ENCODE measurements at regions not wholly inside any gene's neighbourhood (a gene's known extent, or its start where the extent isn't known, plus 50 kb on each side); places are given as distances from the start of the nearest gene placed in this dataset.

DNA sequence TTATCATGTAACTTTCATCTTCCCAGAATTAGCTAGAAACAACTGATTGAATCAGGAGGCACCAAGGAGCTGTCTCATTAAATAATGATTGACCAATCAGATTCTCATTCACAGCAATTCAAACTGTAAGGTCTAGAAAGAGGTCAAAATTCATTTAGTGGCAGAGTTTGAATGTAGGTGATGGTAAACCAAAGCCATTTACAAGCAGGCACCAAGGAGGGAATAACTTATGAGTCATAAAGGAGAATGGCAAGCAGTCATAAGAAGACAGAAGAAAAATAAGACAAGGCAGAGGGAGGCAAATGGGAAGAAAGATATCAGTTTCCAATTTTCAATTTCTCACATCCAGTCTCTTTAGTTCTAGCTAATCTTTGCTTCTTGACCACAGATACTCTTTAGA lies 52.9 kb upstream of the DEFB112 start:
- DNase-seq = no peak
- Histone ChIP-seq H3K9me3 (ENCODE audit: control insufficient read depth, low read depth, low read length) (no peaks in the 10 kb centered on the region), H3K4me1 (ENCODE audit: control insufficient read depth, insufficient read depth, low read length) (no peaks in the 10 kb centered on the region), H3K27ac (ENCODE audit: low read length) (no peak overlapping the region), H3K36me3 (ENCODE audit: control insufficient read depth, insufficient read depth, low read length) (no peaks in the 10 kb centered on the region), H3K27me3 (ENCODE audit: control insufficient read depth, insufficient read depth, low read length) (no peaks in the 10 kb centered on the region), H3K4me3 (ENCODE audit: low read length) (no peak overlapping the region)

DNA sequence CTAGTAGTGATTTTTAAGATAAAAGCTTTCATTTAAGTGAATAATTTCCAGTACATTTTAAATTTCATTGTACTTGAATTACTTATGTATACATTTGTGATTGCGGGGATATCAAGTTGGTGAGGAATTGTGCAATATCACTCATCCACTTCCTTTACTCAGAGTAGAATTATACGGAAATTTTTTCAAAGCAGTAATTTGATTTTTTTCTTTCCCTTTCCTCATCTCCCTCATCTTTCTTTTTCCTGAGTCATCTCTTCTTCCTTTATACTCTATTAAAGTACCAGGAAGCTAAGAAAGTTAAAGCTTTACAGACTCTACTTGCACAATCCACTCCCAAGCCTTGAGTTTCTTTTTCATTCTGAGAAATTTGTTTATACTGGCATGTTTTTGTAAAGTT lies 60.9 kb upstream of the DEFB112 start:
- Histone ChIP-seq H3K4me1 (ENCODE audit: control insufficient read depth, insufficient read depth, low read length) (no peaks in the 10 kb centered on the region), H3K9me3 (ENCODE audit: control insufficient read depth, low read depth, low read length) (no peaks in the 10 kb centered on the region), H3K36me3 (ENCODE audit: control insufficient read depth, insufficient read depth, low read length) (no peaks in the 10 kb centered on the region), H3K27ac (ENCODE audit: low read length) (peak overlapping the region; percentile 54), H3K4me3 (ENCODE audit: low read length) (no peak overlapping the region), H3K27me3 (ENCODE audit: control insufficient read depth, insufficient read depth, low read length) (no peaks in the 10 kb centered on the region)
- DNase-seq = peak in 1 of 2 donors; percentile 33
- WGBS (ENCODE audit: insufficient coverage, low lambda C conversion rate) = 95% methylated on average over 2 of the region's 2 CpGs

GRCh38 chr6:50112981-50113857 lies 63.5 kb upstream of the DEFB112 start:
- H3K4me1 ChIP-seq (ENCODE audit: control insufficient read depth, insufficient read depth, low read length) = no peaks in the 10 kb centered on the region
- no peak overlapping the region for H3K4me3 ChIP-seq (ENCODE audit: low read length)
- no CpG with 5 or more reads among the region's 8 CpGs for WGBS (ENCODE audit: insufficient coverage, low lambda C conversion rate)
- H3K27me3 ChIP-seq (ENCODE audit: control insufficient read depth, insufficient read depth, low read length) = no peaks in the 10 kb centered on the region
- H3K36me3 ChIP-seq (ENCODE audit: control insufficient read depth, insufficient read depth, low read length) = no peaks in the 10 kb centered on the region
- DNase-seq = no peak
- no peak overlapping the region for H3K27ac ChIP-seq (ENCODE audit: low read length)
- no peaks in the 10 kb centered on the region for H3K9me3 ChIP-seq (ENCODE audit: control insufficient read depth, low read depth, low read length)

DNA sequence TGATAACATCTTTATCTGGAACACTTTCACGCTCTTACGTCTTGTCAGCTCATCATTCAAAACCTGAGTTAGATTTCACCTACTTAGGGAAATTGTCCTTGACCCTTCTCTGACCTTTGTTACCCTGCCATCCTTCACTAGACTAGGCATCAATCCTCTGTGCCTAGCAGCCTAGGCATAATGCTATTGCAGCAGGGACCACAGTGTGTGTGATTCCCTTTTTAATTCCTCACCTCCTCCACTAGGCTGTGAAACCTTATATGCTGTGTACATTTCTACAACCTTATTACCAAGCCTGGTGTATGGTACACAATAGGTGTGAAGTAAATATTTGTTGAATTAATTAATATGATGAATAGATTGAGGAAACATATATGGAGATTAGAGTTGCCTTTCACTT lies 66.7 kb upstream of the DEFB112 start:
- Histone ChIP-seq H3K4me3 (ENCODE audit: low read length) (no peak overlapping the region), H3K4me1 (ENCODE audit: control insufficient read depth, insufficient read depth, low read length) (no peaks in the 10 kb centered on the region), H3K27me3 (ENCODE audit: control insufficient read depth, insufficient read depth, low read length) (no peaks in the 10 kb centered on the region), H3K27ac (ENCODE audit: low read length) (no peak overlapping the region), H3K9me3 (ENCODE audit: control insufficient read depth, low read depth, low read length) (no peaks in the 10 kb centered on the region), H3K36me3 (ENCODE audit: control insufficient read depth, insufficient read depth, low read length) (no peaks in the 10 kb centered on the region)
- no peak for DNase-seq
- WGBS (ENCODE audit: insufficient coverage, low lambda C conversion rate) = 40% methylated on average over 2 of the region's 2 CpGs

GRCh38 chr6:50116797-50117542 lies 67.2 kb upstream of the DEFB112 start:
- no peaks in the 10 kb centered on the region for H3K4me1 ChIP-seq (ENCODE audit: control insufficient read depth, insufficient read depth, low read length)
- H3K27me3 ChIP-seq (ENCODE audit: control insufficient read depth, insufficient read depth, low read length) = no peaks in the 10 kb centered on the region
- H3K4me3 ChIP-seq (ENCODE audit: low read length) = no peak overlapping the region
- H3K36me3 ChIP-seq (ENCODE audit: control insufficient read depth, insufficient read depth, low read length) = no peaks in the 10 kb centered on the region
- WGBS (ENCODE audit: insufficient coverage, low lambda C conversion rate) = 100% methylated on average over 1 of the region's 4 CpGs
- no peak overlapping the region for H3K27ac ChIP-seq (ENCODE audit: low read length)
- H3K9me3 ChIP-seq (ENCODE audit: control insufficient read depth, low read depth, low read length) = no peaks in the 10 kb centered on the region
- no peak for DNase-seq

GRCh38 chr6:50120300-50120699 lies 70.6 kb upstream of the DEFB112 start:
- Histone ChIP-seq H3K4me3 (ENCODE audit: low read length) (no peak overlapping the region), H3K27ac (ENCODE audit: low read length) (no peak overlapping the region), H3K4me1 (ENCODE audit: control insufficient read depth, insufficient read depth, low read length) (no peaks in the 10 kb centered on the region), H3K36me3 (ENCODE audit: control insufficient read depth, insufficient read depth, low read length) (no peaks in the 10 kb centered on the region), H3K9me3 (ENCODE audit: control insufficient read depth, low read depth, low read length) (no peaks in the 10 kb centered on the region), H3K27me3 (ENCODE audit: control insufficient read depth, insufficient read depth, low read length) (no peaks in the 10 kb centered on the region)
- no peak for DNase-seq
- 88% methylated on average over 3 of the region's 3 CpGs for WGBS (ENCODE audit: insufficient coverage, low lambda C conversion rate)

GRCh38 chr6:50123688-50124087 lies 74.0 kb upstream of the DEFB112 start:
- Histone ChIP-seq H3K27me3 (ENCODE audit: control insufficient read depth, insufficient read depth, low read length) (no peaks in the 10 kb centered on the region), H3K27ac (ENCODE audit: low read length) (no peak overlapping the region), H3K9me3 (ENCODE audit: control insufficient read depth, low read depth, low read length) (no peaks in the 10 kb centered on the region), H3K36me3 (ENCODE audit: control insufficient read depth, insufficient read depth, low read length) (no peaks in the 10 kb centered on the region), H3K4me3 (ENCODE audit: low read length) (no peak overlapping the region), H3K4me1 (ENCODE audit: control insufficient read depth, insufficient read depth, low read length) (no peaks in the 10 kb centered on the region)
- DNase-seq = no peak

DNA sequence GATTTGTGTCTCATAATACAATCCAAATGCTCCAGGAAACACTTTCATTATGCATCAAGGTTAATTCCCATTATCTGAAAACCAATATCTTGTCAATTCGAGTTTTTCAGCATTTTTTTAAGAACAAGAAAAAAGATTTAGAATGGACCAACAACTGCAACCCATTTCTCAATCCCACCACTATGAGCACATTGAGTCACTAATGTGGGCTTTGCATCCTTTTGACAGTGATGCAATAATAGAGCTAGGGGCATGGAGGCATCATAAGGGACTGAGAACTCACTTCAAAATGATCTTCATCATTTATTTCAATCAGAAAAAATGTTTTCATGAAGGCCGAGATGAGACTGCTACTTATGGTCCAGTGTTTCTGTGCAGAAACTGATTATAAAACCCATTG lies 74.8 kb upstream of the DEFB112 start:
- no peaks in the 10 kb centered on the region for H3K36me3 ChIP-seq (ENCODE audit: control insufficient read depth, insufficient read depth, low read length)
- no peak overlapping the region for H3K27ac ChIP-seq (ENCODE audit: low read length)
- H3K9me3 ChIP-seq (ENCODE audit: control insufficient read depth, low read depth, low read length) = no peaks in the 10 kb centered on the region
- DNase-seq = no peak
- no peak overlapping the region for H3K4me3 ChIP-seq (ENCODE audit: low read length)
- WGBS (ENCODE audit: insufficient coverage, low lambda C conversion rate) = 71% methylated on average over 2 of the region's 2 CpGs
- no peaks in the 10 kb centered on the region for H3K27me3 ChIP-seq (ENCODE audit: control insufficient read depth, insufficient read depth, low read length)
- no peaks in the 10 kb centered on the region for H3K4me1 ChIP-seq (ENCODE audit: control insufficient read depth, insufficient read depth, low read length)

- DNase-seq = no peak
- H3K4me1 ChIP-seq (ENCODE audit: control insufficient read depth, insufficient read depth, low read length) = peaks cover 7% of the 10 kb centered on the region
- no peak overlapping the region for H3K27ac ChIP-seq (ENCODE audit: low read length)
- no peaks in the 10 kb centered on the region for H3K36me3 ChIP-seq (ENCODE audit: control insufficient read depth, insufficient read depth, low read length)
- H3K27me3 ChIP-seq (ENCODE audit: control insufficient read depth, insufficient read depth, low read length) = no peaks in the 10 kb centered on the region
- 0% methylated on average over 1 of the region's 2 CpGs for WGBS (ENCODE audit: insufficient coverage, low lambda C conversion rate)
- no peaks in the 10 kb centered on the region for H3K9me3 ChIP-seq (ENCODE audit: control insufficient read depth, low read depth, low read length)
- no peak overlapping the region for H3K4me3 ChIP-seq (ENCODE audit: low read length)
These were observed 78.8 kb upstream of the DEFB112 start for GRCh38 chr6:50128420-50129005.

GRCh38 chr6:50135968-50136367 lies 86.2 kb upstream of the DEFB112 start:
- DNase-seq = peak; percentile 34 to 76
- Histone ChIP-seq H3K4me1 (ENCODE audit: control insufficient read depth, insufficient read depth, low read length) (peaks cover 7% of the 10 kb centered on the region), H3K4me3 (ENCODE audit: low read length) (no peak overlapping the region), H3K9me3 (ENCODE audit: control insufficient read depth, low read depth, low read length) (no peaks in the 10 kb centered on the region), H3K27me3 (ENCODE audit: control insufficient read depth, insufficient read depth, low read length) (no peaks in the 10 kb centered on the region), H3K27ac (ENCODE audit: low read length) (no peak overlapping the region), H3K36me3 (ENCODE audit: control insufficient read depth, insufficient read depth, low read length) (no peaks in the 10 kb centered on the region)
- whole genome bisulfite sequencing (ENCODE audit: insufficient coverage, low lambda C conversion rate) = no CpG with 5 or more reads among the region's 1 CpG

Measured in large intestine (tissue), 3 donors.